RWPE2 (cell line): ENCODE measurements at regions not wholly inside any gene's neighbourhood (a gene's known extent, or its start where the extent isn't known, plus 50 kb on each side); places are given as distances from the start of the nearest gene placed in this dataset.

Experiments used
- ATAC-seq: fragments of 200-7000 bp; cut with Tn5 transposase; 3 replicates; pipeline ENCODE4 v1.9.1; 2021; ENCODE audit warnings: low read depth
- DNase-seq: peaks from one replicate; pipeline ENCODE4 v3.0.0-alpha.2; 2020; ENCODE audit warnings: low spot score
- H3K27ac ChIP-seq: fragments of 450-650 bp; 2 replicates; pipeline ENCODE4 v1.5.1; 2017; ENCODE audit warnings: mild to moderate bottlenecking; ENCODE audit not compliant: poor library complexity, severe bottlenecking
- H3K27me3 ChIP-seq: fragments of 250-450 bp; sonication (Bioruptor Pico); 2 replicates; pipeline ENCODE4 v1.5.1; 2021; ENCODE audit warnings: mild to moderate bottlenecking, moderate library complexity; ENCODE audit not compliant: insufficient read depth, poor library complexity, severe bottlenecking
- H3K36me3 ChIP-seq: fragments of 250-450 bp; sonication (Bioruptor Pico); 2 replicates; pipeline ENCODE4 v1.5.1; 2020; ENCODE audit warnings: low read depth, mild to moderate bottlenecking, moderate library complexity
- H3K4me1 ChIP-seq: fragments of 250-450 bp; sonication (Bioruptor Pico); 2 replicates; pipeline ENCODE4 v1.5.1; 2021; ENCODE audit warnings: mild to moderate bottlenecking, moderate library complexity; ENCODE audit not compliant: insufficient read depth, poor library complexity, severe bottlenecking
- H3K4me3 ChIP-seq: fragments of 250-450 bp; sonication (Bioruptor Pico); 2 replicates; pipeline ENCODE4 v1.5.1; 2021; ENCODE audit warnings: mild to moderate bottlenecking, moderate library complexity; ENCODE audit not compliant: severe bottlenecking
- H3K9me3 ChIP-seq: fragments of 250-450 bp; sonication (Bioruptor Pico); 2 replicates; pipeline ENCODE4 v1.5.1; 2021; ENCODE audit warnings: mild to moderate bottlenecking, moderate library complexity; ENCODE audit not compliant: severe bottlenecking
- TF ChIP-seq, protein P1 (sequence below): fragments of 450-650 bp; IDR thresholded peaks from one replicate; pipeline ENCODE4 v1.5.1; 2017; ENCODE audit warnings: mild to moderate bottlenecking, moderate library complexity; ENCODE audit not compliant: poor library complexity, severe bottlenecking

DNA sequence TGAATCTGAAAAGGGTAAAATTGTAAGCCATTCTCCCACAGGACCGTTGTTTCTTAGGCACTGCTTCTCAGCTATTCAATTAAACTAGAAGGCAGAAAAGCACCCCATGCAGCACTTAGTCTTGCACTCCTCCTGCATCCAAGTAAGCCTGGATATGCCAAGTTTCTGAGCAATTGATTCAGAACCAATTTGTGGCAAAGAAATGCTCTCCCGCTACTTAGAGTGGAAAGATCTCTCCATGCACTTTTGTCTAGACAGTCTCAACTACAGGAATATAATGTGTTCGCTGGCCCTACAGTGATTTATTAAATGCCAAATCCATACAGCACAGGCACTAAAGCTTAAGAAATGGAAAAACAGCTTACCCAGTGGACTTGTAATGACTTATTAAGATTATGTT is 338.5 kb downstream of the HACE1 start:
- Histone ChIP-seq H3K4me1 (no peaks in the 10 kb centered on the region), H3K9me3 (no peaks in the 10 kb centered on the region), H3K4me3 (no peak overlapping the region), H3K27me3 (no peaks in the 10 kb centered on the region), H3K36me3 (no peaks in the 10 kb centered on the region), H3K27ac (no peak overlapping the region)
- TF ChIP-seq, protein P1, sequence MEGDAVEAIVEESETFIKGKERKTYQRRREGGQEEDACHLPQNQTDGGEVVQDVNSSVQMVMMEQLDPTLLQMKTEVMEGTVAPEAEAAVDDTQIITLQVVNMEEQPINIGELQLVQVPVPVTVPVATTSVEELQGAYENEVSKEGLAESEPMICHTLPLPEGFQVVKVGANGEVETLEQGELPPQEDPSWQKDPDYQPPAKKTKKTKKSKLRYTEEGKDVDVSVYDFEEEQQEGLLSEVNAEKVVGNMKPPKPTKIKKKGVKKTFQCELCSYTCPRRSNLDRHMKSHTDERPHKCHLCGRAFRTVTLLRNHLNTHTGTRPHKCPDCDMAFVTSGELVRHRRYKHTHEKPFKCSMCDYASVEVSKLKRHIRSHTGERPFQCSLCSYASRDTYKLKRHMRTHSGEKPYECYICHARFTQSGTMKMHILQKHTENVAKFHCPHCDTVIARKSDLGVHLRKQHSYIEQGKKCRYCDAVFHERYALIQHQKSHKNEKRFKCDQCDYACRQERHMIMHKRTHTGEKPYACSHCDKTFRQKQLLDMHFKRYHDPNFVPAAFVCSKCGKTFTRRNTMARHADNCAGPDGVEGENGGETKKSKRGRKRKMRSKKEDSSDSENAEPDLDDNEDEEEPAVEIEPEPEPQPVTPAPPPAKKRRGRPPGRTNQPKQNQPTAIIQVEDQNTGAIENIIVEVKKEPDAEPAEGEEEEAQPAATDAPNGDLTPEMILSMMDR = no peak
- DNase-seq (no peak), ATAC-seq (no peak)

DNA sequence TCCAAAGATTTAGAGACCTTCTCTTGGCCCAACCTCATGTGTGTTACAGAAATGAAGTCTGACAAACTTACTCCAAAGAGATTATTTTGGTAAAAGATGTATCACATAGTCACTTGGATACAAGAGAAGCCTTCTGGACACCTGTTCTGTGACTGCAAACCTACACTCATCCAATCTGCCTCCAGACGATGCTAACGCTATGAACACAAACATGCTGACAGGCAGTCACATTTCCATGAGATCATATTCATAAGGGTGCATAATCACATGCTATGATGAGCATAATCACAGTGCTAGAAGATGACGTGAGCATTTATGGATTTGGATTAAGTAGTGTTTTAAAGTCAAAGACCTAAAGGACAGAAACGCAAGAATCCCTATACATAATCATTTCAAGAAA is 340.2 kb downstream of the HACE1 start:
- H3K4me1 ChIP-seq = no peaks in the 10 kb centered on the region
- no peak for ATAC-seq
- H3K36me3 ChIP-seq = no peaks in the 10 kb centered on the region
- H3K27ac ChIP-seq = no peak overlapping the region
- no peak overlapping the region for H3K4me3 ChIP-seq
- TF ChIP-seq, protein P1 = no peak
- no peaks in the 10 kb centered on the region for H3K9me3 ChIP-seq
- no peaks in the 10 kb centered on the region for H3K27me3 ChIP-seq
- DNase-seq = no peak

DNA sequence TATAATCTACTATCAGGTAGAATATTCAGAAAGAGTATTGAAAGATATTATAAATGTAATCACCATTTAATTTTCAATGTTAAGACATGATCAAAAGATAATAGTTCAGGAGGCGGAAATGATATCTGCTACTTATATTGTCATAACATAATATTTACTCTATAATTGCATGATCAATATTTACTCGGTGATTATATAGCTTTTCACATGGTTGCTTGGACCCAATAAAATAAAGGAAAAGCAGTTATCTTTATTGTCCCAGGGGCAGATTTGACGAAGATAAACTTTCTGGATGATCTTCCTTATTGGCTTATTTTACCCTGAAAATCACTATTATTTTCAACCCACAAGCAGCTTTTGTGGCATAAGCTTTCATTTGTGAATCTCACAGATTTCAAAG is 350.4 kb downstream of the HACE1 start:
- ATAC-seq (no peak), DNase-seq (no peak)
- no peaks in the 10 kb centered on the region for H3K36me3 ChIP-seq
- no peaks in the 10 kb centered on the region for H3K4me1 ChIP-seq
- H3K27me3 ChIP-seq = no peaks in the 10 kb centered on the region
- H3K4me3 ChIP-seq = no peak overlapping the region
- no peak overlapping the region for H3K27ac ChIP-seq
- H3K9me3 ChIP-seq = no peaks in the 10 kb centered on the region
- TF ChIP-seq, protein P1 = no peak

DNA sequence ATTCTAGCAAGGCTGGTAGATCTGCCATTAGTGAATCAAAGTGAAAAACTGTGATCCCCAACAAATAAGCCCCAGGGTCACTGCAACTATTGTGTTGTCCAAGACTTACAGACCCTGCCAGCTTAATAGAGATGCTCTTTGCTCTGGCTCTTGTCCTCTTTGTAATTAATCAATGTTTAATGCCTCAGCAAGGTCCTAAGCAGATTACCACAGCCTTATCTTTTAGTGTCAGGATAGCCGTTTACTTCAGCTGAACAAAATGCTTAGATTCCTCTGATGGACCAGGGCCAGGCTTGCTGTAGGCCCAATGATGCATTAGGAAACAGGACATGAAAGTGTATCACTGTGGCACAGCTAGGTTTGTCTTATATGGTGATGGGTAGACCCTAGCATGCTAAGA is 353.3 kb downstream of the HACE1 start:
- ATAC-seq = no peak
- DNase-seq = no peak
- H3K27me3 ChIP-seq = no peaks in the 10 kb centered on the region

DNA sequence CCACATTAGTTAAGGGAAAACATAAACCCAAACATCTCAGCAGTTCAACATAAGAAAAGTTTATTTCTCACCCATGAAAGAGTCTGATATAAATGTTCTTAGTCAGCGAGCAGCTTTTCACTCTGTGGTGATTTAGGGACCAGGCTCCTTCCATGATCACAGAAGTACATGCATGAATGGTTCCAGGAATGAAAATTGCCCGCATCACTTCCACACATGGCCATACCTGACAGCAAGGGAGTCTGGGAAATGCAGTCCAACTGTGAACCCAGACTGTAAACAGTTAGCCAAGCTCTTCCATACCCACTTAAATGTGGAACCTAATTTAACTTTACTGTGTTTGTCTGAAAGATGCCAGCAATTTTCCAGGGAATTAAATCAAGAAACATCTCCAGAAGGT is 353.9 kb downstream of the HACE1 start:
- no peak for DNase-seq

More for the DNA sequence above, 353.3 kb downstream of the HACE1 start:
- H3K4me3 ChIP-seq = no peak overlapping the region
- TF ChIP-seq, protein P1 = no peak
- H3K27ac ChIP-seq = no peak overlapping the region
- no peaks in the 10 kb centered on the region for H3K36me3 ChIP-seq
- H3K9me3 ChIP-seq = no peaks in the 10 kb centered on the region
- no peaks in the 10 kb centered on the region for H3K4me1 ChIP-seq

More for the DNA sequence above, 353.9 kb downstream of the HACE1 start:
- no peak for ATAC-seq
- Histone ChIP-seq H3K4me1 (no peaks in the 10 kb centered on the region), H3K4me3 (no peak overlapping the region), H3K27me3 (no peaks in the 10 kb centered on the region), H3K9me3 (no peaks in the 10 kb centered on the region), H3K27ac (no peak overlapping the region), H3K36me3 (no peaks in the 10 kb centered on the region)
- TF ChIP-seq, protein P1 = no peak
